ENCODE measurements at regions not wholly inside any gene's neighbourhood (a gene's known extent, or its start where the extent isn't known, plus 50 kb on each side); places are given as distances from the start of the nearest gene placed in this dataset.
"Not testable (repeated sequence)": the region's sequence is repeated elsewhere in the genome, so short reads cannot be mapped to it uniquely, and the experiment has no call there.

DNA sequence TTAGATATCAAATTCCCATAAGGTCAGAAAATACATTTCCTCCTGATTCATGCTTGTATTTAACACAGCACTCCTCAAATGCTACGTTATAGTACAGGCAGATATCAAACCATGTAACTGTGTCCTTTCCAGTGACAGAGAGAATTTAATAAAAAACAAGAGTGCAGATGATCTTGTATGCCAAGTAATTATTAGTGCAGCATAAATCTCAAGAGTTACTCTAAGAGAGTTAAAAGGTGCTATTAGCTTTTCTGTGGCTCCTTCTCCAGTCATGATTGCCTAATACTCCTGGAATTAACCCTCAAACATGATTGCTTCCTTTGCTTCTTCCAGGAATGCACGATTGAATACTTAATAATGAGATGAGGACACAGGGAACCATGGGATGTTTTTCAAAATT, 413.0 kb upstream of the DPH6 start:
- no peak overlapping the region for H3K27ac ChIP-seq
- TF ChIP-seq ZFX (IDR thresholded peaks at IDR 0.05) = no peak
- TF ChIP-seq, protein P1, sequence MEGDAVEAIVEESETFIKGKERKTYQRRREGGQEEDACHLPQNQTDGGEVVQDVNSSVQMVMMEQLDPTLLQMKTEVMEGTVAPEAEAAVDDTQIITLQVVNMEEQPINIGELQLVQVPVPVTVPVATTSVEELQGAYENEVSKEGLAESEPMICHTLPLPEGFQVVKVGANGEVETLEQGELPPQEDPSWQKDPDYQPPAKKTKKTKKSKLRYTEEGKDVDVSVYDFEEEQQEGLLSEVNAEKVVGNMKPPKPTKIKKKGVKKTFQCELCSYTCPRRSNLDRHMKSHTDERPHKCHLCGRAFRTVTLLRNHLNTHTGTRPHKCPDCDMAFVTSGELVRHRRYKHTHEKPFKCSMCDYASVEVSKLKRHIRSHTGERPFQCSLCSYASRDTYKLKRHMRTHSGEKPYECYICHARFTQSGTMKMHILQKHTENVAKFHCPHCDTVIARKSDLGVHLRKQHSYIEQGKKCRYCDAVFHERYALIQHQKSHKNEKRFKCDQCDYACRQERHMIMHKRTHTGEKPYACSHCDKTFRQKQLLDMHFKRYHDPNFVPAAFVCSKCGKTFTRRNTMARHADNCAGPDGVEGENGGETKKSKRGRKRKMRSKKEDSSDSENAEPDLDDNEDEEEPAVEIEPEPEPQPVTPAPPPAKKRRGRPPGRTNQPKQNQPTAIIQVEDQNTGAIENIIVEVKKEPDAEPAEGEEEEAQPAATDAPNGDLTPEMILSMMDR (conservative IDR thresholded peaks at IDR 0.05) = no peak

GRCh38 chr15:35963326-35963725, 417.4 kb upstream of the DPH6 start:
- no peak overlapping the region for H3K27ac ChIP-seq
- TF ChIP-seq, protein P1 (conservative IDR thresholded peaks at IDR 0.05) = no peak
- no peak for TF ChIP-seq ZFX (IDR thresholded peaks at IDR 0.05)

DNA sequence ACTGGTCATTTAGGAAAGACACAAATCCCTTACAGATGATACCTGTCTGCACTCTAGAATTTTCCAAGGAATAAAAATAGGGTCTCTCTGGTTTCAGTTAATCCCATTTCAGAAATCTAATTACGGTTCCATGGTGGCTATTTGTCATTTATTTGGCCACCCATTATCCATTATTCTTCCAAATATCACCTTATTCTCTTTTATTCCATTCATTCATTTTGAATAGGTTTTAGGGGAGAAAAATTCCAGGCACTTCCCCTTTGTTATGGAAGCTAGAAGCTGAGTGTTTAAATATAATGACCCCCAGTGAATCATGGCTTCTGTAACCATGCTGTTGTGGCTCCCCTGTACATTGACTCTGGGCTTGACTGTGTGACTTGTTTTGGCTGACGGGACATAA, 420.8 kb upstream of the DPH6 start:
- no peak overlapping the region for H3K27ac ChIP-seq
- TF ChIP-seq ZFX (IDR thresholded peaks at IDR 0.05) = no peak
- TF ChIP-seq, protein P1 (conservative IDR thresholded peaks at IDR 0.05) = no peak

GRCh38 chr15:35967968-35968367, 422.0 kb upstream of the DPH6 start:
- H3K27ac ChIP-seq = not testable (repeated sequence)

DNA sequence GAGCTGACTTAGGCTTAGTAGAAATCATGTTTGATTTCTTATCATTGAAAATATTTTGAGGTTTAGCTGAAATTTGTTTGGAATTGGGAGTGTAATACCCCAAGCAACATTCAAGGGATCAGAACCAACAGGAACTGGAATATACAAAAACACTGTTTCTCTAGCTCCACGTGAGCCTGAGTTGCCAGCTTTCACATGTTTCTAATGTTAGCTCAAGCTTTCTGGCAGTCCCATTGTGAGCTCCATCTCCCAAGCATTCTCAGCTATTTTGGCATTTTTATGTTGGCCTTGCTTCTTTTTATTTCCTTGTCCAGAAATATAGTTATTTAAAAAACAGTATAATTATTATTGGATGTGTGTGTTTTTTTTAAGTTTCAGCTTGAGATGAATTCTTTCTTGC, 427.1 kb upstream of the DPH6 start:
- H3K27ac ChIP-seq = no peak overlapping the region
- no peak for TF ChIP-seq ZFX (IDR thresholded peaks at IDR 0.05)
- TF ChIP-seq, protein P1 (conservative IDR thresholded peaks at IDR 0.05) = no peak

DNA sequence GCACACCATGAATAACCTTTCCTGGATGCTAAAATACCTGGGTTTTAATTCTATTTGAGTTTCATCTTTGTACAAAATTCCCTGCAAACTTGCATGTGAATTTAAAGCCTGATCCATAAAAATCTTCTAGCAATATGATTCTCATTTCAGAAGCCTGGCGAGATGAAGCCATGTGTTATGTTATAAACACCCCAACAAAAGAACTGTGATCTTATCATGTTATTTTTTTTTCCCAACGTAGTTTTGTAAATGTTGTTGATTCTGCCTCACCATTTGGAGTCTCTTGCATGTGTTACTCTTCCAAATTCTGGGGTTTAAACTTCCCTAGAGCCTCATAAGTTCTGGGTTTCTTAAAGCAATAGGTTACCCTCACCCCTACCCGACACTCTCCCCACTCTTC, 428.1 kb upstream of the DPH6 start:
- H3K27ac ChIP-seq = no peak overlapping the region
- no peak for TF ChIP-seq ZFX (IDR thresholded peaks at IDR 0.05)
- TF ChIP-seq, protein P1 (conservative IDR thresholded peaks at IDR 0.05) = no peak

GRCh38 chr15:35975941-35976340, 430.0 kb upstream of the DPH6 start:
- no peak for TF ChIP-seq ZFX (IDR thresholded peaks at IDR 0.05)
- TF ChIP-seq, protein P1 (conservative IDR thresholded peaks at IDR 0.05) = no peak
- no peak overlapping the region for H3K27ac ChIP-seq

DNA sequence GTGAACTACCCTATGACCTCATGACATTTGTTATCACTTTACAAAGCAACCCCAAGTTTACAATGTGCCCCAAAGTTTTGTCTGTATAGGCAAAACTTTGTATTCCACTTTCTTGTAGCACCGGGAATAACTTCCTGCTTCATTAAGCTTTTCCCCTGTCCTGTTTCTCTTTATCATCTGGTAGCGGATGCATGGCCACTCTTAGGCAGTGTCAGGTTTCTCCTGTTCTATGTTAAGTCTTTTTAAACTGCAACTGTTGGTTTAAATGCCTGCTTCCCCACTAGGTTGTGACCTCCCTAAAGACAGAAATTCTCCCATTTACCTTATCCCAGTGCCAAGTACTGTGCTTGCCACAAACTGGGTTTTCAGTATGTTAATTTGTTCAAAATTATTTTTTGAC, 433.6 kb upstream of the DPH6 start:
- no peak overlapping the region for H3K27ac ChIP-seq
- TF ChIP-seq, protein P1 (conservative IDR thresholded peaks at IDR 0.05) = no peak
- no peak for TF ChIP-seq ZFX (IDR thresholded peaks at IDR 0.05)

Data from C4-2B (cell line).